ENCODE measurements at regions not wholly inside any gene's neighbourhood (a gene's known extent, or its start where the extent isn't known, plus 50 kb on each side); places are given as distances from the start of the nearest gene placed in this dataset.

- DNase-seq: no peak
- H3K27ac ChIP-seq: no peak overlapping the region
- no peak overlapping the region for H3K4me3 ChIP-seq
- intact Hi-C loops (cut with DNase I; ENCODE audit: low total_unique reads): no loop called here
- no peaks in the 10 kb centered on the region for H3K27me3 ChIP-seq
- no peaks in the 10 kb centered on the region for H3K4me1 ChIP-seq
- H3K36me3 ChIP-seq: peaks cover 10 to 53% (median 47%) of the 10 kb centered on the region in 4 donors
- 73 to 89% (median 78%) methylated on average over 1 to 2 of the region's 2 CpGs for WGBS, 5 donors
- no peaks in the 10 kb centered on the region for H3K9me3 ChIP-seq
- no peak for TF ChIP-seq CTCF (IDR thresholded peaks at IDR 0.05)
- TF ChIP-seq EP300 (IDR thresholded peaks at IDR 0.05): no peak
- no peak for TF ChIP-seq POLR2AphosphoS5 (IDR thresholded peaks at IDR 0.05)
- TF ChIP-seq POLR2A (IDR thresholded peaks at IDR 0.05): no peak
Measured at GRCh38 chr15:62691008-62691407, 351.5 kb upstream of the TPM1 start.

DNA sequence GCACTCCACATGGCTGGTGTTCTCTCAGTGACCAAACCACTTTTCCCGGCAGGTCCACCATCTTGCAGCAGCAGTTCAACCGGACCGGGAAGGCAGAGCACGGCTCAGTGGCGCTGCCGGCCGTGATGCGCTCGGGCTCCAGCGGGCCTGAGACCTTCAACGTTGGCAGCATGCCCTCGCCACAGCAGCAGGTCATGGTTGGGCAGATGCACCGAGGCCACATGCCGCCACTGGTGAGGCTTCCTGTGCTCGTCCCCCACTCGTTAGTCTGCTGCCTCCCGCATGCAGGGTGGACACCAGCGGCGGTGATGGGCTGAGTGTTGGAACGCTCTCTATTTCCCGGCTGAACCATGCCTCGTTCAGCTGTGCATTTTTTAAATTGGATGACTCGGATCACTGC lies 344.9 kb upstream of the TPM1 start:
- DNase-seq: no peak
- intact Hi-C loops (cut with DNase I; ENCODE audit: low total_unique reads): no loop called here
- 92 to 97% (median 94%) methylated on average over 23 of the region's 23 CpGs for WGBS, 5 donors
- Histone ChIP-seq H3K36me3 (peaks cover 23 to 97% (median 88%) of the 10 kb centered on the region in 4 donors), H3K9me3 (no peaks in the 10 kb centered on the region), H3K27ac (no peak overlapping the region), H3K4me1 (no peaks in the 10 kb centered on the region), H3K27me3 (no peaks in the 10 kb centered on the region), H3K4me3 (no peak overlapping the region)
- TF ChIP-seq POLR2AphosphoS5 (IDR thresholded peaks at IDR 0.05): no peak
- TF ChIP-seq CTCF (IDR thresholded peaks at IDR 0.05): no peak
- TF ChIP-seq EP300 (IDR thresholded peaks at IDR 0.05): no peak
- no peak for TF ChIP-seq POLR2A (IDR thresholded peaks at IDR 0.05)

- intact Hi-C loops (cut with DNase I; ENCODE audit: low total_unique reads): no loop called here
- no peaks in the 10 kb centered on the region for H3K9me3 ChIP-seq
- no peaks in the 10 kb centered on the region for H3K27me3 ChIP-seq
- no peak for TF ChIP-seq EP300 (IDR thresholded peaks at IDR 0.05)
- TF ChIP-seq CTCF (IDR thresholded peaks at IDR 0.05): no peak
- TF ChIP-seq POLR2AphosphoS5 (IDR thresholded peaks at IDR 0.05): no peak
- no peak for TF ChIP-seq POLR2A (IDR thresholded peaks at IDR 0.05)
- 82 to 92% (median 89%) methylated on average over 8 of the region's 8 CpGs for WGBS, 5 donors
- H3K36me3 ChIP-seq: peaks cover 18 to 99% (median 91%) of the 10 kb centered on the region in 4 donors
- H3K4me3 ChIP-seq: no peak overlapping the region
- no peak overlapping the region for H3K27ac ChIP-seq
- no peak for DNase-seq
- H3K4me1 ChIP-seq: no peaks in the 10 kb centered on the region
Measured at GRCh38 chr15:62698646-62699045, 343.9 kb upstream of the TPM1 start.

GRCh38 chr15:62706317-62706716 lies 336.2 kb upstream of the TPM1 start:
- peak in 1 of 2 donors; percentile 15 for DNase-seq
- no peaks in the 10 kb centered on the region for H3K4me1 ChIP-seq
- intact Hi-C loops (cut with DNase I; ENCODE audit: low total_unique reads): no loop called here
- H3K27ac ChIP-seq: no peak overlapping the region
- no peaks in the 10 kb centered on the region for H3K27me3 ChIP-seq
- H3K9me3 ChIP-seq: no peaks in the 10 kb centered on the region
- H3K36me3 ChIP-seq: peaks cover 4 to 72% (median 70%) of the 10 kb centered on the region in 4 donors
- TF ChIP-seq EP300 (IDR thresholded peaks at IDR 0.05) (no peak), POLR2AphosphoS5 (IDR thresholded peaks at IDR 0.05) (no peak), CTCF (IDR thresholded peaks at IDR 0.05) (no peak), POLR2A (IDR thresholded peaks at IDR 0.05) (no peak)
- H3K4me3 ChIP-seq: no peak overlapping the region
- 70 to 85% (median 78%) methylated on average over 2 of the region's 2 CpGs for WGBS, 5 donors
